B cell (primary cell): ENCODE measurements at regions not wholly inside any gene's neighbourhood (a gene's known extent, or its start where the extent isn't known, plus 50 kb on each side); places are given as distances from the start of the nearest gene placed in this dataset.

Experiments
- EZH2 ChIP-seq: IDR thresholded peaks from 2 replicates; pipeline ENCODE4 v1.6.1; 2012; ENCODE audit warnings: borderline replicate concordance, low read depth, mild to moderate bottlenecking, moderate library complexity, low read length; ENCODE audit not compliant: insufficient read depth, poor library complexity, severe bottlenecking
- TF ChIP-seq, protein P1 (sequence below): fragments of 200-600 bp; IDR thresholded peaks from one replicate; pipeline ENCODE4 v1.8.0; 2022; ENCODE audit warnings: antibody characterized with exemption, mild to moderate bottlenecking

- TF ChIP-seq, protein P1, sequence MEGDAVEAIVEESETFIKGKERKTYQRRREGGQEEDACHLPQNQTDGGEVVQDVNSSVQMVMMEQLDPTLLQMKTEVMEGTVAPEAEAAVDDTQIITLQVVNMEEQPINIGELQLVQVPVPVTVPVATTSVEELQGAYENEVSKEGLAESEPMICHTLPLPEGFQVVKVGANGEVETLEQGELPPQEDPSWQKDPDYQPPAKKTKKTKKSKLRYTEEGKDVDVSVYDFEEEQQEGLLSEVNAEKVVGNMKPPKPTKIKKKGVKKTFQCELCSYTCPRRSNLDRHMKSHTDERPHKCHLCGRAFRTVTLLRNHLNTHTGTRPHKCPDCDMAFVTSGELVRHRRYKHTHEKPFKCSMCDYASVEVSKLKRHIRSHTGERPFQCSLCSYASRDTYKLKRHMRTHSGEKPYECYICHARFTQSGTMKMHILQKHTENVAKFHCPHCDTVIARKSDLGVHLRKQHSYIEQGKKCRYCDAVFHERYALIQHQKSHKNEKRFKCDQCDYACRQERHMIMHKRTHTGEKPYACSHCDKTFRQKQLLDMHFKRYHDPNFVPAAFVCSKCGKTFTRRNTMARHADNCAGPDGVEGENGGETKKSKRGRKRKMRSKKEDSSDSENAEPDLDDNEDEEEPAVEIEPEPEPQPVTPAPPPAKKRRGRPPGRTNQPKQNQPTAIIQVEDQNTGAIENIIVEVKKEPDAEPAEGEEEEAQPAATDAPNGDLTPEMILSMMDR, result no peak
- no peak for TF ChIP-seq EZH2
These were observed 339.1 kb downstream of the ZNF536 start for GRCh38 chr19:30711296-30711695.
